Lung (tissue), 11 donors: ENCODE measurements at regions not wholly inside any gene's neighbourhood (a gene's known extent, or its start where the extent isn't known, plus 50 kb on each side); places are given as distances from the start of the nearest gene placed in this dataset.

ENCODE experiments used
- ATAC-seq: fragments of 200-7000 bp; cut with Tn5 transposase; one replicate; pipeline ENCODE4 v1.9.1; 2020; ENCODE audit warnings: moderate number of reproducible peaks; ENCODE audit not compliant: insufficient read depth, low FRiP score
- DNase-seq, 3 donors: peaks; one replicate each; pipeline ENCODE4 v3.0.0-alpha.2; 2013 to 2017
- H3K27ac ChIP-seq, 2 donors: one replicate each; pipeline ENCODE4 v1.5.1; 2013; ENCODE audit warnings: mild to moderate bottlenecking in 2 of 2, moderate library complexity in 2 of 2, control low read depth in 1 of 2, inconsistent platforms in 1 of 2, low read depth in 1 of 2, low read length in 1 of 2
- H3K27me3 ChIP-seq, 3 donors: one replicate each; pipeline ENCODE4 v1.5.1; 2013; ENCODE audit warnings: low read length in 2 of 3; ENCODE audit not compliant: control insufficient read depth in 3 of 3, insufficient read depth in 3 of 3
- H3K36me3 ChIP-seq, 4 donors: one replicate each; pipeline ENCODE4 v1.5.1; 2013; ENCODE audit warnings: low read length in 4 of 4, mild to moderate bottlenecking in 1 of 4, moderate library complexity in 1 of 4; ENCODE audit not compliant: control insufficient read depth in 4 of 4, insufficient read depth in 4 of 4
- H3K4me1 ChIP-seq, 5 donors: one replicate each; pipeline ENCODE4 v1.5.1; 2013; ENCODE audit warnings: low read length in 5 of 5, mild to moderate bottlenecking in 2 of 5, moderate library complexity in 1 of 5; ENCODE audit not compliant: control insufficient read depth in 5 of 5, insufficient read depth in 5 of 5
- H3K4me3 ChIP-seq: one replicate; pipeline ENCODE4 v1.5.1; 2013; ENCODE audit warnings: mild to moderate bottlenecking, control low read depth, moderate library complexity
- H3K9ac ChIP-seq, 2 donors: one replicate each; pipeline ENCODE4 v1.5.1; 2013; ENCODE audit warnings: low read length in 2 of 2, control low read depth in 1 of 2; ENCODE audit not compliant: insufficient read depth in 1 of 2
- H3K9me3 ChIP-seq, 4 donors: one replicate each; pipeline ENCODE4 v1.5.1; 2013; ENCODE audit warnings: low read length in 3 of 4, mild to moderate bottlenecking in 1 of 4, moderate library complexity in 1 of 4; ENCODE audit not compliant: control insufficient read depth in 4 of 4, insufficient read depth in 3 of 4
- CTCF ChIP-seq: IDR thresholded peaks from 2 replicates; pipeline ENCODE4 v1.5.1; 2012; ENCODE audit warnings: mild to moderate bottlenecking; ENCODE audit errors: control extremely low read depth, extremely low read depth
- WGBS, 2 donors: extraction: QIAGEN DNeasy Blood & Tissue Kit; methylation state at CpG; one replicate each; pipeline ENCODE4 v1.1.7; 2013; 5-methylcytosine and 5-hydroxymethylcytosine counted together
- donor health status: control.
- donor health status: control.
- donor health status: Bipolar disorder and iron deficiency.
- donor health status: healthy.
- donor health status: DM: yes; HTN: yes; CAD: no.

- Histone ChIP-seq H3K9me3 (peaks cover 0 to 13% (median 6%) of the 10 kb centered on the region in 4 donors), H3K27me3 (no peaks in the 10 kb centered on the region), H3K27ac (no peak overlapping the region), H3K36me3 (no peaks in the 10 kb centered on the region), H3K4me3 (no peak overlapping the region), H3K4me1 (peaks cover 0 to 2% (median 0%) of the 10 kb centered on the region in 5 donors), H3K9ac (no peak overlapping the region)
- TF ChIP-seq CTCF, result no peak
- DNase-seq, result no peak
- 57 to 58% methylated on average over 2 of the region's 2 CpGs for WGBS, 2 donors
- ATAC-seq, result no peak
These were observed 166.1 kb upstream of the KLF8 start for GRCh38 chrX:56066016-56066415.

- Histone ChIP-seq H3K9me3 (peaks cover 0 to 13% (median 4%) of the 10 kb centered on the region in 4 donors), H3K4me1 (peaks cover 0 to 2% (median 0%) of the 10 kb centered on the region in 5 donors), H3K36me3 (no peaks in the 10 kb centered on the region), H3K27ac (no peak overlapping the region), H3K9ac (no peak overlapping the region), H3K4me3 (no peak overlapping the region), H3K27me3 (no peaks in the 10 kb centered on the region)
- ATAC-seq, result no peak
- 31 to 44% methylated on average over 4 of the region's 4 CpGs for WGBS, 2 donors
- DNase-seq, result no peak
- no peak for TF ChIP-seq CTCF
These were observed 163.8 kb upstream of the KLF8 start for GRCh38 chrX:56068274-56068758.

- TF ChIP-seq CTCF, result no peak
- DNase-seq (no peak), ATAC-seq (no peak)
- Histone ChIP-seq H3K4me3 (no peak overlapping the region), H3K36me3 (no peaks in the 10 kb centered on the region), H3K9ac (no peak overlapping the region), H3K9me3 (peaks cover 0 to 12% (median 2%) of the 10 kb centered on the region in 4 donors), H3K27me3 (no peaks in the 10 kb centered on the region), H3K27ac (no peak overlapping the region), H3K4me1 (peaks cover 0 to 2% (median 0%) of the 10 kb centered on the region in 5 donors)
- WGBS, 2 donors, result 69 to 77% methylated on average over 9 of the region's 9 CpGs
These were observed 162.7 kb upstream of the KLF8 start for GRCh38 chrX:56069299-56069931.

- ATAC-seq (no peak), DNase-seq (no peak)
- TF ChIP-seq CTCF, result no peak
- Histone ChIP-seq H3K9ac (no peak overlapping the region), H3K4me3 (no peak overlapping the region), H3K4me1 (no peaks in the 10 kb centered on the region), H3K9me3 (no peaks in the 10 kb centered on the region), H3K27me3 (peaks cover 0 to 4% (median 0%) of the 10 kb centered on the region in 3 donors), H3K36me3 (no peaks in the 10 kb centered on the region), H3K27ac (no peak overlapping the region)
- 50 to 90% methylated on average over 2 of the region's 2 CpGs for WGBS, 2 donors
These were observed 142.8 kb upstream of the KLF8 start for GRCh38 chrX:56089376-56089775.
